ENCODE measurements at regions not wholly inside any gene's neighbourhood (a gene's known extent, or its start where the extent isn't known, plus 50 kb on each side); places are given as distances from the start of the nearest gene placed in this dataset.

DNA sequence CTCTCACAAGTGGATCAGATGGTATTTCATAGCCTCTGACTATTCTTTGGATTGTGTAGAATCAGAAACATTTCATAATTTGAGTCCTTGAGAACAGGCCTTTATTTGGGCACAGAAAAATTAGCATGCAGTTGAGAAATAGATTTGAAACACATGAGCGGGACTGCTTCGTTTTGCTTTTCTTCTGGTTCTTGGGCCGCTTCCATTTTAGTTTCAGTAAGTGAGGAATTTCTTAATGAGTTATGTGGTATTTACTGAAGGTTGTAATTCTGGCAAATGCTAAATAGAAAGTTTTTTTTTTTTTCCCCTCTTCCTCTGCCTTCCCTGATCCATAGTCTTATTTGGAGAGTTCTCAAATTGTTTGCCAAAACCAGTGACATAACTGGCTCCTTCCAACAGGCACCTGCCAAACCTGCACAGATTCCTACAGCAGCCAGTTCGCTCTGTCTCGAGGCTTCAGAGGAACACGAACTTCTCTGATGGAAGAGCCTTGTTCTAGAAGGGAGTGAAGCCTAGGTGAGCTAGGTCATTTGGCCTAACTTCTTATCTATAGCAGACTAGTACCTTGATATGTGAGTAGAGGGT is 71.2 kb upstream of the SLC28A3 start:
- no peak for DNase-seq
- Histone ChIP-seq H3K4me3 (ENCODE audit: low read depth in 1 of 2, low read length in 2 of 2) (no peak overlapping the region), H3K9me3 (ENCODE audit: insufficient read depth, low read length, severe bottlenecking) (no peaks in the 10 kb centered on the region), H3K4me2 (ENCODE audit: insufficient read depth, low read length) (no peak overlapping the region), H3K27ac (ENCODE audit: low read length) (no peak overlapping the region), H3K79me2 (ENCODE audit: insufficient read depth, low read length) (no peaks in the 10 kb centered on the region), H4K20me1 (ENCODE audit: insufficient read depth, low read length) (no peaks in the 10 kb centered on the region), H3K4me1 (ENCODE audit: insufficient read depth, low read length) (no peaks in the 10 kb centered on the region), H3K9ac (ENCODE audit: low read depth, low read length) (no peak overlapping the region), H3K27me3 (ENCODE audit: insufficient read depth, low read length, poor library complexity) (no peaks in the 10 kb centered on the region), H3K36me3 (ENCODE audit: insufficient read depth, low read length) (no peaks in the 10 kb centered on the region), H2AFZ (ENCODE audit: low read depth, low read length) (no peak overlapping the region)
- TF ChIP-seq, protein P1, sequence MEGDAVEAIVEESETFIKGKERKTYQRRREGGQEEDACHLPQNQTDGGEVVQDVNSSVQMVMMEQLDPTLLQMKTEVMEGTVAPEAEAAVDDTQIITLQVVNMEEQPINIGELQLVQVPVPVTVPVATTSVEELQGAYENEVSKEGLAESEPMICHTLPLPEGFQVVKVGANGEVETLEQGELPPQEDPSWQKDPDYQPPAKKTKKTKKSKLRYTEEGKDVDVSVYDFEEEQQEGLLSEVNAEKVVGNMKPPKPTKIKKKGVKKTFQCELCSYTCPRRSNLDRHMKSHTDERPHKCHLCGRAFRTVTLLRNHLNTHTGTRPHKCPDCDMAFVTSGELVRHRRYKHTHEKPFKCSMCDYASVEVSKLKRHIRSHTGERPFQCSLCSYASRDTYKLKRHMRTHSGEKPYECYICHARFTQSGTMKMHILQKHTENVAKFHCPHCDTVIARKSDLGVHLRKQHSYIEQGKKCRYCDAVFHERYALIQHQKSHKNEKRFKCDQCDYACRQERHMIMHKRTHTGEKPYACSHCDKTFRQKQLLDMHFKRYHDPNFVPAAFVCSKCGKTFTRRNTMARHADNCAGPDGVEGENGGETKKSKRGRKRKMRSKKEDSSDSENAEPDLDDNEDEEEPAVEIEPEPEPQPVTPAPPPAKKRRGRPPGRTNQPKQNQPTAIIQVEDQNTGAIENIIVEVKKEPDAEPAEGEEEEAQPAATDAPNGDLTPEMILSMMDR (IDR thresholded peaks at IDR 0.05; ENCODE audit: borderline replicate concordance, extremely low read depth, low read length, poor library complexity, severe bottlenecking): no peak
- no peak for TF ChIP-seq EZH2 (IDR thresholded peaks at IDR 0.05; ENCODE audit: borderline replicate concordance, low read depth, low read length, severe bottlenecking)
- no peak for ATAC-seq (ENCODE audit: insufficient read depth, low read depth)

DNA sequence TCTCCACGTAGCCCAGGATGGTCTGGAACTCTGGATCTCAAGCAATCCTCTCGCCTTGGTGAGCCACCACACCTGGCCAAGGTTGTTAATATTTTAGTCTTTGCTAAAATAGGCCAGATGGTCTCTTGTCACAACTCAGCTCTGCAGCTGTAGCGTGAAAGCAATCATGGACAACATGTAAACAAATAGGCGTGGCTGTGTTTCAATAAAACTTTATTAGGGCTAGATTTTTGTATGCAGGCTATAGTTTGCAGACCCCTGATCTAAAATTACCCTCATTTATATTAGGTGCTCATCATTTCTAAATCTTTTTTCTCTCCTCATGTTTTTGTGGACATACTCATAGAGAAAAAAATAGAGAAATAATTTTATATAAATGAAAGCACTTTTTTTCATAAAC is 72.1 kb upstream of the SLC28A3 start:
- Histone ChIP-seq H3K4me3 (ENCODE audit: low read depth in 1 of 2, low read length in 2 of 2) (no peak overlapping the region), H4K20me1 (ENCODE audit: insufficient read depth, low read length) (no peaks in the 10 kb centered on the region), H3K36me3 (ENCODE audit: insufficient read depth, low read length) (no peaks in the 10 kb centered on the region), H3K4me1 (ENCODE audit: insufficient read depth, low read length) (no peaks in the 10 kb centered on the region), H3K9me3 (ENCODE audit: insufficient read depth, low read length, severe bottlenecking) (no peaks in the 10 kb centered on the region), H3K79me2 (ENCODE audit: insufficient read depth, low read length) (no peaks in the 10 kb centered on the region), H3K27me3 (ENCODE audit: insufficient read depth, low read length, poor library complexity) (no peaks in the 10 kb centered on the region), H3K4me2 (ENCODE audit: insufficient read depth, low read length) (no peak overlapping the region), H2AFZ (ENCODE audit: low read depth, low read length) (no peak overlapping the region), H3K9ac (ENCODE audit: low read depth, low read length) (no peak overlapping the region), H3K27ac (ENCODE audit: low read length) (no peak overlapping the region)
- TF ChIP-seq EZH2 (IDR thresholded peaks at IDR 0.05; ENCODE audit: borderline replicate concordance, low read depth, low read length, severe bottlenecking): no peak
- TF ChIP-seq, protein P1 (IDR thresholded peaks at IDR 0.05; ENCODE audit: borderline replicate concordance, extremely low read depth, low read length, poor library complexity, severe bottlenecking): no peak
- ATAC-seq (ENCODE audit: insufficient read depth, low read depth): no peak
- no peak for DNase-seq

DNA sequence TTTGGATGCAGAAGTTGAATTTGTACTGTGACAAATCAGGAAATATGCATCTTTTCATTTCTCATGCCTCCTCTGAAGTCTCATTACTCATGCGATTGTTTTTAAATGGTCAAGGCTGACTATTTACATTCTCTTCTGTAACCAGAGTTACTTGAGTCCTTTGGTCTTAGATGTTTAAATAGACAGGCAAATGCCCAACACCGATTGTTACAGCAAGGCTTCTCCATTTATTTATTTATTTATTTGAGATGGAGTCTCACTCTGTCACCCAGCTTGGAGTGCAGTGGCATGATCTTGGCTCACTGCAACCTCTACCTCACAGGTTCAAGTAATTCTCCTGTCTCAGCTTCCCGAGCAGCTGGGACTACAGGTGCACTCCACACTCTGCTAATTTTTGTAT is 72.7 kb upstream of the SLC28A3 start:
- Histone ChIP-seq H3K36me3 (ENCODE audit: insufficient read depth, low read length) (no peaks in the 10 kb centered on the region), H3K27me3 (ENCODE audit: insufficient read depth, low read length, poor library complexity) (no peaks in the 10 kb centered on the region), H3K9ac (ENCODE audit: low read depth, low read length) (no peak overlapping the region), H3K4me1 (ENCODE audit: insufficient read depth, low read length) (no peaks in the 10 kb centered on the region), H3K4me3 (ENCODE audit: low read depth in 1 of 2, low read length in 2 of 2) (no peak overlapping the region), H3K27ac (ENCODE audit: low read length) (no peak overlapping the region), H3K79me2 (ENCODE audit: insufficient read depth, low read length) (no peaks in the 10 kb centered on the region), H3K9me3 (ENCODE audit: insufficient read depth, low read length, severe bottlenecking) (no peaks in the 10 kb centered on the region), H4K20me1 (ENCODE audit: insufficient read depth, low read length) (no peaks in the 10 kb centered on the region), H2AFZ (ENCODE audit: low read depth, low read length) (no peak overlapping the region), H3K4me2 (ENCODE audit: insufficient read depth, low read length) (no peak overlapping the region)
- TF ChIP-seq, protein P1 (IDR thresholded peaks at IDR 0.05; ENCODE audit: borderline replicate concordance, extremely low read depth, low read length, poor library complexity, severe bottlenecking): no peak
- no peak for TF ChIP-seq EZH2 (IDR thresholded peaks at IDR 0.05; ENCODE audit: borderline replicate concordance, low read depth, low read length, severe bottlenecking)
- ATAC-seq (ENCODE audit: insufficient read depth, low read depth) (no peak), DNase-seq (no peak)
